ENCODE measurements at regions not wholly inside any gene's neighbourhood (a gene's known extent, or its start where the extent isn't known, plus 50 kb on each side); places are given as distances from the start of the nearest gene placed in this dataset.

DNA sequence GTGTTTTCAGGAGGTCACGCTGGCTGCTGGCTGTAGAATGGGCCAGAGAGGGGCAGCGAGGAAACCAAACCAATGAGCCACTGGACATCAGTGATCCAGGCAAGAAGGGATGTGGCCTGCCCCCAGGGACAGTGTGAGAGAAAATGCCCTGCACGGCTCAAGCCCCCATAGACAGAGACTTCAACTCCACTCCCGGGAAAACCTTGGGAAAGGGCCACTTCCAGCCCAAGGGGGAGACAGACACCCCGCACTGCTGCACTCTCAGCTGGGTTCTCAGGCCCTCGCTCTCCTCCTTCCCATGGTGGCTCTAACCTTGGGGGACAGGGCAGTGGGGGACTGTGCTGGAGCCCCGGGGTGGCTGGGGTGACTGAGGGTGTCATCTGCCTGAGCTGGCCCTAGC, 172.0 kb downstream of the KATNAL1 start:
- TF ChIP-seq, protein P1, sequence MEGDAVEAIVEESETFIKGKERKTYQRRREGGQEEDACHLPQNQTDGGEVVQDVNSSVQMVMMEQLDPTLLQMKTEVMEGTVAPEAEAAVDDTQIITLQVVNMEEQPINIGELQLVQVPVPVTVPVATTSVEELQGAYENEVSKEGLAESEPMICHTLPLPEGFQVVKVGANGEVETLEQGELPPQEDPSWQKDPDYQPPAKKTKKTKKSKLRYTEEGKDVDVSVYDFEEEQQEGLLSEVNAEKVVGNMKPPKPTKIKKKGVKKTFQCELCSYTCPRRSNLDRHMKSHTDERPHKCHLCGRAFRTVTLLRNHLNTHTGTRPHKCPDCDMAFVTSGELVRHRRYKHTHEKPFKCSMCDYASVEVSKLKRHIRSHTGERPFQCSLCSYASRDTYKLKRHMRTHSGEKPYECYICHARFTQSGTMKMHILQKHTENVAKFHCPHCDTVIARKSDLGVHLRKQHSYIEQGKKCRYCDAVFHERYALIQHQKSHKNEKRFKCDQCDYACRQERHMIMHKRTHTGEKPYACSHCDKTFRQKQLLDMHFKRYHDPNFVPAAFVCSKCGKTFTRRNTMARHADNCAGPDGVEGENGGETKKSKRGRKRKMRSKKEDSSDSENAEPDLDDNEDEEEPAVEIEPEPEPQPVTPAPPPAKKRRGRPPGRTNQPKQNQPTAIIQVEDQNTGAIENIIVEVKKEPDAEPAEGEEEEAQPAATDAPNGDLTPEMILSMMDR (IDR thresholded peaks at IDR 0.05): no peak
- TF ChIP-seq SIN3A (IDR thresholded peaks at IDR 0.05; ENCODE audit: borderline replicate concordance, insufficient read depth, low read depth, low read length): no peak
- TF ChIP-seq POLR2AphosphoS5 (IDR thresholded peaks at IDR 0.05; ENCODE audit: low read depth, low read length): no peak
